OCI-LY7 (cell line): ENCODE measurements at regions not wholly inside any gene's neighbourhood (a gene's known extent, or its start where the extent isn't known, plus 50 kb on each side); places are given as distances from the start of the nearest gene placed in this dataset.

Experiments used
- CTCF ChIP-seq: fragments of 200-600 bp; sonication (generic); conservative IDR thresholded peaks from 2 replicates; pipeline ENCODE4 v1.5.1; 2014; ENCODE audit warnings: mild to moderate bottlenecking, antibody characterized with exemption, low read length, moderate library complexity, mixed read lengths
- EZH2phosphoT487 ChIP-seq: fragments of 200-600 bp; sonication (generic); IDR thresholded peaks from 2 replicates; pipeline ENCODE4 v1.6.1; 2018; ENCODE audit warnings: low read depth, borderline replicate concordance, mild to moderate bottlenecking, mixed run types, antibody characterized with exemption, low read length, moderate library complexity, mixed read lengths

- TF ChIP-seq CTCF (no peak), EZH2phosphoT487 (no peak)
Measured at GRCh38 chr20:39516964-39517363, 554.8 kb downstream of the DHX35 start.
